H1 (cell line): ENCODE measurements at regions not wholly inside any gene's neighbourhood (a gene's known extent, or its start where the extent isn't known, plus 50 kb on each side); places are given as distances from the start of the nearest gene placed in this dataset.

Experiments
- CTCF ChIA-PET: fragments of 300-600 bp; sonication (Branson Sonifier 250); formaldehyde crosslinking; loops from one replicate; lab custom pipeline; 2021; ENCODE audit not compliant: partially characterized antibody; lab: Charles Lee
- POLR2A ChIA-PET: fragments of 300-600 bp; sonication (Branson Sonifier 250); formaldehyde crosslinking; loops from one replicate; lab custom pipeline; 2021; ENCODE audit warnings: inconsistent platforms; ENCODE audit not compliant: partially characterized antibody; lab: Charles Lee
- DNase-seq, 2 experiments: peaks; one replicate each; pipeline versions ENCODE4 v3.0.0 to v3.0.0-alpha.2; 2010 to 2022; ENCODE audit warnings: low spot score in 2 of 2, low read depth in 1 of 2, mixed read lengths in 1 of 2
- FAIRE-seq: peaks from 2 replicates; lab custom pipeline; 2011; peaks lifted over from hg19 to GRCh38; lab: Jason Lieb, UNC
- H2AFZ ChIP-seq: 2 replicates; pipeline ENCODE4 v1.8.1; 2012; ENCODE audit warnings: low read length, inconsistent platforms
- H2AK5ac ChIP-seq: 2 replicates; pipeline ENCODE4 v1.6.1; 2013; ENCODE audit warnings: low read depth, low read length
- H2BK120ac ChIP-seq: replicated peaks from 2 replicates; pipeline ENCODE3; 2013; ENCODE audit warnings: low read depth, low read length, inconsistent platforms
- H2BK12ac ChIP-seq: 2 replicates; pipeline ENCODE4 v1.6.1; 2013; ENCODE audit warnings: low read depth, low read length
- H2BK15ac ChIP-seq: 2 replicates; pipeline ENCODE4 v1.6.1; 2013; ENCODE audit warnings: low read length
- H2BK20ac ChIP-seq: 2 replicates; pipeline ENCODE4 v1.6.1; 2013; ENCODE audit warnings: low read length
- H2BK5ac ChIP-seq: 2 replicates; pipeline ENCODE4 v1.6.1; 2013; ENCODE audit warnings: low read depth, low read length
- H3K14ac ChIP-seq: 2 replicates; pipeline ENCODE4 v1.6.1; 2013; ENCODE audit warnings: inconsistent platforms; ENCODE audit not compliant: insufficient read length
- H3K18ac ChIP-seq: 2 replicates; pipeline ENCODE4 v1.6.1; 2013; ENCODE audit warnings: low read length; ENCODE audit errors: extremely low read depth
- H3K23ac ChIP-seq: 2 replicates; pipeline ENCODE4 v1.6.1; 2013; ENCODE audit warnings: inconsistent platforms; ENCODE audit not compliant: insufficient read length
- H3K23me2 ChIP-seq: 2 replicates; pipeline ENCODE4 v1.6.1; 2013; ENCODE audit warnings: low read depth, low read length
- H3K27ac ChIP-seq: 2 replicates; pipeline ENCODE4 v1.6.1; 2011; ENCODE audit warnings: low read depth, low read length, inconsistent platforms
- H3K27me3 ChIP-seq, 4 experiments: replicated peaks in 1 of 4; 1 replicate in 1 of 4; 2 replicates in 3 of 4; pipeline versions ENCODE4 v1.6.1 to v1.8.1; 2011 to 2013; ENCODE audit warnings: low read length in 3 of 4, mild to moderate bottlenecking in 3 of 4, inconsistent platforms in 2 of 4, mixed read lengths in 2 of 4, moderate library complexity in 1 of 4; ENCODE audit not compliant: control insufficient read depth in 3 of 4, insufficient read depth in 3 of 4; ENCODE audit errors: extremely low read depth in 1 of 4
- H3K36me3 ChIP-seq, 4 experiments: 2 replicates each; pipeline versions ENCODE4 v1.6.1 to v1.8.1; 2011 to 2013; ENCODE audit warnings: mild to moderate bottlenecking in 4 of 4, low read length in 3 of 4, moderate library complexity in 2 of 4, control low read depth in 1 of 4, inconsistent platforms in 1 of 4; ENCODE audit not compliant: insufficient read depth in 4 of 4, control insufficient read depth in 2 of 4
- H3K4ac ChIP-seq: replicated peaks from 2 replicates; pipeline ENCODE3; 2013; ENCODE audit warnings: low read length, low read depth, mixed read lengths, inconsistent platforms; ENCODE audit not compliant: insufficient read length
- H3K4me1 ChIP-seq, 4 experiments: replicated peaks in 1 of 4; 1 replicate in 1 of 4; 2 replicates in 3 of 4; pipeline versions ENCODE4 v1.6.1 to v1.8.1; 2011 to 2013; ENCODE audit warnings: low read length in 3 of 4, inconsistent platforms in 2 of 4, mixed read lengths in 1 of 4; ENCODE audit not compliant: insufficient read depth in 4 of 4, control insufficient read depth in 3 of 4
- H3K4me2 ChIP-seq, 2 experiments: 2 replicates each; pipeline versions ENCODE4 v1.6.1 to v1.8.1; 2011 to 2013; ENCODE audit warnings: low read depth in 2 of 2, low read length in 2 of 2, control low read depth in 1 of 2, inconsistent platforms in 1 of 2, mild to moderate bottlenecking in 1 of 2; ENCODE audit not compliant: insufficient read depth in 1 of 2
- H3K4me3 ChIP-seq, 4 experiments: fragments of 200-600, 300-600 bp in 1 of 4; sonication (generic), shearing (Covaris generic), sonication (Bioruptor Twin) in 1 of 4; 2 replicates each; pipeline versions ENCODE4 v1.5.1 to v1.8.1; 2011 to 2016; ENCODE audit warnings: low read length in 4 of 4, low read depth in 3 of 4, control low read depth in 2 of 4, inconsistent platforms in 2 of 4, mild to moderate bottlenecking in 2 of 4, mixed read lengths in 1 of 4, moderate library complexity in 1 of 4; ENCODE audit not compliant: insufficient read depth in 2 of 4; ENCODE audit errors: extremely low read depth in 1 of 4
- H3K56ac ChIP-seq: replicated peaks from 2 replicates; pipeline ENCODE3; 2013; ENCODE audit warnings: low read depth, mild to moderate bottlenecking, mixed read lengths, low read length, inconsistent platforms; ENCODE audit not compliant: insufficient read length
- H3K79me1 ChIP-seq: 2 replicates; pipeline ENCODE4 v1.6.1; 2013; ENCODE audit warnings: low read depth, low read length, control low read depth
- H3K79me2 ChIP-seq, 2 experiments: 2 replicates each; pipeline versions ENCODE4 v1.6.1 to v1.8.1; 2012 to 2013; ENCODE audit warnings: low read length in 2 of 2, mild to moderate bottlenecking in 2 of 2, inconsistent platforms in 1 of 2; ENCODE audit not compliant: insufficient read depth in 2 of 2, control insufficient read depth in 1 of 2
- H3K9ac ChIP-seq, 4 experiments: replicated peaks in 1 of 4; 1 replicate in 1 of 4; 2 replicates in 3 of 4; pipeline versions ENCODE4 v1.6.1 to v1.8.1; 2011 to 2013; ENCODE audit warnings: low read depth in 3 of 4, low read length in 3 of 4, control low read depth in 2 of 4, mild to moderate bottlenecking in 2 of 4, moderate library complexity in 2 of 4, inconsistent platforms in 1 of 4; ENCODE audit errors: extremely low read depth in 1 of 4
- H3K9me3 ChIP-seq, 2 experiments: 2 replicates each; pipeline versions ENCODE4 v1.6.1 to v1.8.1; 2012 to 2013; ENCODE audit warnings: mild to moderate bottlenecking in 2 of 2, moderate library complexity in 2 of 2, control low read depth in 1 of 2, inconsistent platforms in 1 of 2, low read depth in 1 of 2, low read length in 1 of 2, mixed read lengths in 1 of 2; ENCODE audit not compliant: insufficient read depth in 2 of 2
- H4K20me1 ChIP-seq, 2 experiments: replicated peaks in 1 of 2; 2 replicates each; pipeline versions ENCODE3 to v1.8.1; 2011 to 2013; ENCODE audit warnings: inconsistent platforms in 2 of 2, low read length in 2 of 2, mild to moderate bottlenecking in 1 of 2; ENCODE audit not compliant: insufficient read depth in 2 of 2, control insufficient read depth in 1 of 2
- H4K5ac ChIP-seq: 2 replicates; pipeline ENCODE4 v1.6.1; 2013; ENCODE audit warnings: low read length, low read depth, mixed read lengths, inconsistent platforms; ENCODE audit not compliant: insufficient read length
- H4K8ac ChIP-seq: 2 replicates; pipeline ENCODE4 v1.8.0; 2013; ENCODE audit warnings: mild to moderate bottlenecking, moderate library complexity, low read length, inconsistent platforms; ENCODE audit not compliant: insufficient read depth; ENCODE audit errors: extremely low read depth
- H4K91ac ChIP-seq: replicated peaks from 2 replicates; pipeline ENCODE3; 2013; ENCODE audit warnings: low read length, mixed read lengths, inconsistent platforms; ENCODE audit not compliant: insufficient read length
- CBX5 ChIP-seq: fragments of 300-800, 300-1000 bp; sonication (generic); IDR thresholded peaks from 2 replicates; pipeline ENCODE4 v1.7.1; 2016; ENCODE audit warnings: antibody characterized with exemption, low read length, low read depth
- CBX8 ChIP-seq: fragments of 300-800, 300-1000 bp; sonication (generic); IDR thresholded peaks from 2 replicates; pipeline ENCODE4 v1.7.1; 2016; ENCODE audit warnings: low read depth, low read length, borderline replicate concordance
- GTF2F1 ChIP-seq: IDR thresholded peaks from 2 replicates; pipeline ENCODE4 v1.6.1; 2012; ENCODE audit warnings: low read depth, low read length, improper control_type of control experiment, borderline replicate concordance
- KDM1A ChIP-seq: fragments of 200-600, 300-600 bp; sonication (generic); IDR thresholded peaks from 2 replicates; pipeline ENCODE4 v1.7.1; 2016; ENCODE audit warnings: mild to moderate bottlenecking, low read length, borderline replicate concordance
- RFX5 ChIP-seq: IDR thresholded peaks from 2 replicates; pipeline ENCODE4 v1.6.1; 2011; ENCODE audit warnings: low read depth, low read length, improper control_type of control experiment, borderline replicate concordance
- SIN3A ChIP-seq, 2 experiments: IDR thresholded peaks in 1 of 2; conservative IDR thresholded peaks in 1 of 2; 2 replicates each; pipeline ENCODE4 v1.6.1; 2011 to 2012; ENCODE audit warnings: low read length in 2 of 2, improper control_type of control experiment in 1 of 2, low read depth in 1 of 2, mild to moderate bottlenecking in 1 of 2
- TEAD4 ChIP-seq: IDR thresholded peaks from 2 replicates; pipeline ENCODE4 v1.6.1; 2012; ENCODE audit warnings: low read depth, low read length, inconsistent platforms, mixed read lengths
- WGBS, 2 experiments: shearing (Covaris generic) in 1 of 2; methylation state at CpG; one replicate each; pipeline versions ENCODE4 v1.1.6 to v1.1.7; 2013 to 2015; ENCODE audit warnings: low lambda C conversion rate in 2 of 2, mixed read lengths in 2 of 2, inconsistent platforms in 1 of 2, low coverage in 1 of 2, missing lambda C conversion rate in 1 of 2; ENCODE audit not compliant: insufficient replicate concordance in 2 of 2, insufficient coverage in 1 of 2, insufficient read length in 1 of 2; ENCODE audit errors: extremely low coverage in 1 of 2, missing lambda C conversion rate in 1 of 2; 5-methylcytosine and 5-hydroxymethylcytosine counted together
- TF ChIP-seq, protein P1 (sequence below): IDR thresholded peaks from 2 replicates; pipeline ENCODE4 v1.6.1; 2012; ENCODE audit warnings: inconsistent platforms

- Histone ChIP-seq H3K18ac (no peak overlapping the region), H2BK120ac (no peak overlapping the region), H4K8ac (no peak overlapping the region), H3K23ac (no peak overlapping the region), H2AK5ac (no peak overlapping the region), H3K9ac (no peak overlapping the region), H3K9me3 (no peaks in the 10 kb centered on the region), H4K91ac (no peak overlapping the region), H3K27ac (no peak overlapping the region), H3K4me2 (no peak overlapping the region), H3K56ac (no peak overlapping the region), H3K4ac (no peak overlapping the region), H2BK12ac (no peak overlapping the region), H2BK20ac (no peak overlapping the region), H3K36me3 (no peaks in the 10 kb centered on the region), H3K4me3 (no peak overlapping the region), H2AFZ (no peak overlapping the region), H3K27me3 (no peaks in the 10 kb centered on the region), H4K5ac (no peak overlapping the region), H4K20me1 (no peaks in the 10 kb centered on the region), H3K79me2 (no peaks in the 10 kb centered on the region), H2BK5ac (no peak overlapping the region), H3K79me1 (no peaks in the 10 kb centered on the region), H2BK15ac (no peak overlapping the region), H3K14ac (no peak overlapping the region), H3K23me2 (no peaks in the 10 kb centered on the region), H3K4me1 (no peaks in the 10 kb centered on the region)
- ChIA-PET CTCF (no interaction called here), POLR2A (no interaction called here)
- DNase-seq = no peak
- no peak for FAIRE-seq
- 88% methylated on average over 2 of the region's 2 CpGs; no CpG with 5 or more reads in 1 of the 2 experiments for WGBS, 2 experiments
- TF ChIP-seq KDM1A (no peak), CBX5 (no peak), RFX5 (no peak), GTF2F1 (no peak), CBX8 (no peak), TEAD4 (no peak), SIN3A (conservative IDR thresholded peaks at IDR 0.05 in 1 of 2, IDR thresholded peaks at IDR 0.05 in 1 of 2; ENCODE audit: low read depth in 1 of 2, low read length in 2 of 2) (no peak)
- TF ChIP-seq, protein P1, sequence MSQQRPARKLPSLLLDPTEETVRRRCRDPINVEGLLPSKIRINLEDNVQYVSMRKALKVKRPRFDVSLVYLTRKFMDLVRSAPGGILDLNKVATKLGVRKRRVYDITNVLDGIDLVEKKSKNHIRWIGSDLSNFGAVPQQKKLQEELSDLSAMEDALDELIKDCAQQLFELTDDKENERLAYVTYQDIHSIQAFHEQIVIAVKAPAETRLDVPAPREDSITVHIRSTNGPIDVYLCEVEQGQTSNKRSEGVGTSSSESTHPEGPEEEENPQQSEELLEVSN = no peak
These were observed 216.7 kb upstream of the FTMT start for GRCh38 chr5:121634946-121635345.
